Thymus (tissue), 11 donors: ENCODE measurements at regions not wholly inside any gene's neighbourhood (a gene's known extent, or its start where the extent isn't known, plus 50 kb on each side); places are given as distances from the start of the nearest gene placed in this dataset.

ENCODE experiments used
- DNase-seq, 9 donors: peaks; one replicate each; pipeline ENCODE4 v3.0.0-alpha.2; 2013; ENCODE audit warnings: low spot score in 9 of 9, low read depth in 6 of 9, missing footprints in 1 of 9
- H3K27ac ChIP-seq, 2 donors: one replicate each; pipeline ENCODE4 v1.5.1; 2013; ENCODE audit warnings: control low read depth in 1 of 2, low read depth in 1 of 2, low read length in 1 of 2, mild to moderate bottlenecking in 1 of 2, moderate library complexity in 1 of 2
- H3K27me3 ChIP-seq, 2 donors: one replicate each; pipeline ENCODE4 v1.5.1; 2013; ENCODE audit warnings: low read length in 1 of 2; ENCODE audit not compliant: control insufficient read depth in 2 of 2, insufficient read depth in 1 of 2
- H3K36me3 ChIP-seq, 2 donors: one replicate each; pipeline ENCODE4 v1.5.1; 2013; ENCODE audit warnings: low read length in 1 of 2, mild to moderate bottlenecking in 1 of 2, moderate library complexity in 1 of 2; ENCODE audit not compliant: control insufficient read depth in 2 of 2, insufficient read depth in 2 of 2
- H3K4me1 ChIP-seq, 2 donors: one replicate each; pipeline ENCODE4 v1.5.1; 2013; ENCODE audit warnings: low read length in 2 of 2; ENCODE audit not compliant: control insufficient read depth in 2 of 2, insufficient read depth in 2 of 2
- H3K4me3 ChIP-seq, 2 donors: one replicate each; pipeline ENCODE4 v1.5.1; 2013; ENCODE audit warnings: low read length in 2 of 2, control low read depth in 1 of 2, mild to moderate bottlenecking in 1 of 2
- H3K9me3 ChIP-seq, 2 donors: one replicate each; pipeline ENCODE4 v1.5.1; 2013; ENCODE audit warnings: low read length in 1 of 2, mild to moderate bottlenecking in 1 of 2; ENCODE audit not compliant: control insufficient read depth in 2 of 2, insufficient read depth in 1 of 2
- WGBS: extraction: QIAGEN DNeasy Blood & Tissue Kit; methylation state at CpG from one replicate; pipeline ENCODE4 v1.1.7; 2013; 5-methylcytosine and 5-hydroxymethylcytosine counted together
- donor health status: healthy.

GRCh38 chr18:30492552-30493129 lies 549.9 kb downstream of the DSC3 start:
- Histone ChIP-seq H3K4me3 (no peak overlapping the region), H3K4me1 (no peaks in the 10 kb centered on the region), H3K9me3 (no peaks in the 10 kb centered on the region), H3K27me3 (no peaks in the 10 kb centered on the region), H3K27ac (no peak overlapping the region), H3K36me3 (no peaks in the 10 kb centered on the region)
- 98% methylated on average over 4 of the region's 4 CpGs for WGBS
- peak in 1 of 9 donors; percentile 9 for DNase-seq

- 91% methylated on average over 3 of the region's 3 CpGs for WGBS
- Histone ChIP-seq H3K36me3 (no peaks in the 10 kb centered on the region), H3K9me3 (no peaks in the 10 kb centered on the region), H3K27me3 (no peaks in the 10 kb centered on the region), H3K4me1 (no peaks in the 10 kb centered on the region), H3K27ac (no peak overlapping the region), H3K4me3 (no peak overlapping the region)
- peak in 1 of 9 donors; percentile 6 for DNase-seq
These were observed 550.6 kb downstream of the DSC3 start for GRCh38 chr18:30491815-30492551.

- Histone ChIP-seq H3K27ac (no peak overlapping the region), H3K9me3 (no peaks in the 10 kb centered on the region), H3K27me3 (no peaks in the 10 kb centered on the region), H3K36me3 (no peaks in the 10 kb centered on the region), H3K4me3 (no peak overlapping the region), H3K4me1 (no peaks in the 10 kb centered on the region)
- peak in 1 of 9 donors; percentile 11 for DNase-seq
- WGBS: 93% methylated on average over 2 of the region's 2 CpGs
These were observed 552.5 kb downstream of the DSC3 start for GRCh38 chr18:30489890-30490643.

- no peaks in the 10 kb centered on the region for H3K4me1 ChIP-seq
- WGBS: 95% methylated on average over 2 of the region's 2 CpGs
- H3K9me3 ChIP-seq: no peaks in the 10 kb centered on the region
- no peaks in the 10 kb centered on the region for H3K36me3 ChIP-seq
- no peaks in the 10 kb centered on the region for H3K27me3 ChIP-seq
- H3K4me3 ChIP-seq: no peak overlapping the region
- no peak for DNase-seq
- H3K27ac ChIP-seq: no peak overlapping the region
These were observed 554.6 kb downstream of the DSC3 start for GRCh38 chr18:30487962-30488361.

- DNase-seq: no peak
- no peak overlapping the region for H3K27ac ChIP-seq
- 83% methylated on average over 1 of the region's 1 CpG for WGBS
- no peaks in the 10 kb centered on the region for H3K27me3 ChIP-seq
- H3K9me3 ChIP-seq: no peaks in the 10 kb centered on the region
- H3K4me3 ChIP-seq: no peak overlapping the region
- no peaks in the 10 kb centered on the region for H3K4me1 ChIP-seq
- no peaks in the 10 kb centered on the region for H3K36me3 ChIP-seq
These were observed 555.7 kb downstream of the DSC3 start for GRCh38 chr18:30486856-30487255.

GRCh38 chr18:30485078-30485477 lies 557.5 kb downstream of the DSC3 start:
- DNase-seq: no peak
- Histone ChIP-seq H3K4me1 (no peaks in the 10 kb centered on the region), H3K27ac (no peak overlapping the region), H3K9me3 (no peaks in the 10 kb centered on the region), H3K27me3 (no peaks in the 10 kb centered on the region), H3K36me3 (no peaks in the 10 kb centered on the region), H3K4me3 (no peak overlapping the region)
- 86% methylated on average over 2 of the region's 2 CpGs for WGBS

GRCh38 chr18:30481871-30482270 lies 560.7 kb downstream of the DSC3 start:
- Histone ChIP-seq H3K36me3 (no peaks in the 10 kb centered on the region), H3K4me1 (no peaks in the 10 kb centered on the region), H3K27me3 (no peaks in the 10 kb centered on the region), H3K4me3 (no peak overlapping the region), H3K27ac (no peak overlapping the region), H3K9me3 (no peaks in the 10 kb centered on the region)
- WGBS: 83% methylated on average over 8 of the region's 8 CpGs
- no peak for DNase-seq

- Histone ChIP-seq H3K27me3 (no peaks in the 10 kb centered on the region), H3K36me3 (no peaks in the 10 kb centered on the region), H3K4me3 (no peak overlapping the region), H3K27ac (no peak overlapping the region), H3K4me1 (no peaks in the 10 kb centered on the region), H3K9me3 (no peaks in the 10 kb centered on the region)
- no peak for DNase-seq
- 93% methylated on average over 4 of the region's 4 CpGs for WGBS
These were observed 573.5 kb downstream of the DSC3 start for GRCh38 chr18:30469091-30469490.

GRCh38 chr18:30465096-30465495 lies 577.4 kb downstream of the DSC3 start:
- DNase-seq: no peak
- H3K27ac ChIP-seq: no peak overlapping the region
- H3K9me3 ChIP-seq: no peaks in the 10 kb centered on the region
- no peaks in the 10 kb centered on the region for H3K27me3 ChIP-seq
- H3K4me1 ChIP-seq: no peaks in the 10 kb centered on the region
- 88% methylated on average over 3 of the region's 3 CpGs for whole genome bisulfite sequencing
- H3K4me3 ChIP-seq: no peak overlapping the region
- no peaks in the 10 kb centered on the region for H3K36me3 ChIP-seq
